Gastrocnemius medialis (tissue), 4 donors: ENCODE measurements at regions not wholly inside any gene's neighbourhood (a gene's known extent, or its start where the extent isn't known, plus 50 kb on each side); places are given as distances from the start of the nearest gene placed in this dataset.

Source experiments
- ATAC-seq, 2 donors: fragments of 150-250 bp; one replicate each; pipeline ENCODE4 v1.9.1; 2016
- DNase-seq, 2 donors: peaks; one replicate each; pipeline ENCODE4 v3.0.0-alpha.2; 2019
- H3K27ac ChIP-seq, 4 donors: fragments of 200-600 bp; sonication (generic); 1 replicate in 1 of 4; 2 replicates in 3 of 4; pipeline ENCODE4 v1.5.1; 2016 to 2018; ENCODE audit warnings: mild to moderate bottlenecking in 2 of 4, moderate library complexity in 1 of 4
- H3K27me3 ChIP-seq, 3 donors: fragments of 200-600 bp; sonication (generic) in 2 of 3; 1 replicate in 1 of 3; 2 replicates in 2 of 3; pipeline versions ENCODE4 v1.5.1 to v1.6.0; 2016 to 2019; ENCODE audit warnings: mild to moderate bottlenecking in 1 of 3, moderate library complexity in 1 of 3
- H3K36me3 ChIP-seq, 2 donors: fragments of 200-600 bp; sonication (generic) in 1 of 2; one replicate each; pipeline ENCODE4 v1.5.1; 2017 to 2018
- H3K4me1 ChIP-seq, 2 donors: fragments of 200-600 bp; sonication (generic) in 1 of 2; one replicate each; pipeline ENCODE4 v1.5.1; 2016 to 2017; ENCODE audit warnings: mild to moderate bottlenecking in 2 of 2
- H3K4me3 ChIP-seq, 4 donors: fragments of 200-600 bp; sonication (generic) in 3 of 4; 1 replicate in 1 of 4; 2 replicates in 3 of 4; pipeline ENCODE4 v1.5.1; 2016 to 2019; ENCODE audit warnings: mild to moderate bottlenecking in 2 of 4
- H3K9me3 ChIP-seq, 3 donors: fragments of 200-600 bp; sonication (generic) in 2 of 3; 1 replicate in 1 of 3; 2 replicates in 2 of 3; pipeline ENCODE4 v1.5.1; 2016 to 2019
- POLR2A ChIP-seq, 2 donors: fragments of 450-650 bp; IDR thresholded peaks; one replicate each; pipeline ENCODE4 v1.6.1; 2017; ENCODE audit warnings: antibody characterized with exemption in 2 of 2, mild to moderate bottlenecking in 2 of 2, moderate library complexity in 2 of 2
- in situ Hi-C, 4 donors: fragments of 200-750 bp; cut with MboI; loops; one replicate each; pipeline versions ENCODE4 v1.15.0 to v1.8.0; 2017; ENCODE audit warnings: low sequenced_read_pairs in 4 of 4
- intact Hi-C: fragments of 100-400 bp; cut with DNase I; formaldehyde crosslinking; loops from one replicate; pipeline ENCODE4 v1.15.1; 2023; ENCODE audit warnings: low total_unique reads
- TF ChIP-seq, protein P1 (sequence below), 5 experiments: fragments of 450-650 bp in 3 of 5; fragments of 200-600 bp in 2 of 5; sonication (generic) in 2 of 5; IDR thresholded peaks in 4 of 5; conservative IDR thresholded peaks in 1 of 5; 1 replicate in 4 of 5; 2 replicates in 1 of 5; pipeline ENCODE4 v1.5.1; 2016 to 2019; ENCODE audit warnings: antibody characterized with exemption in 5 of 5, mild to moderate bottlenecking in 3 of 5, moderate library complexity in 3 of 5

DNA sequence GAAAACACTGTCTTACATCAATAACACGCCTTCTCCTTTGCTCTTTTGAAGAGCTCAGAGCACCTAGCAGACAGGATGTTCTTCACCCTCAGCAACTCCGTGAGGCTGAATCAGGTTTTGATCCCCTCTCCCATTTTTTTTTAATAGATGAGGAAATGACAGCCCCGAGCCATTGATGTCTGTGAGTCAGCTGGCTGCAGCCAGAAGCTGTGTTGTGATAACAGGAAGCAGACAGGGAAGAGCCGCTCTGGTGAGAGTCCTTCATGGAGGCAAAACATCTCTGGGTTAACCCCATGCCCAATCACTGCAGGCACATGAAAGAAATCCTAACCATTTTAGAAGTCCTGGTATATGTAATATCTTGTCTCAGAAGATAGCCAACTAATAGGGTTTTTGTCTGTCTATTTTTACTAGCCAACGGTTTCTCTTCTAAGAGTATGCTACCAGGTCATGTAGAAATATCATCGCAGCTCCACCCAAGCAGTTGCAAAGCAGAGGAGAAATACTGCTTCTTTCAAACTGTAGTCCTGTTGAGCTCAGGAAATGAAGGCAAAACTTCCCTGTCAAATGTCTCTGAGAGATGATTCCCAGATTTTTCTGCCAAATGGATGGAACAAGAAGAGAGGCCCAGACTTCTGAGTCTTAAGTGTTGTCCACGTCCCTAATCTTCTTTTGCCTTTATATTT, 568.9 kb downstream of the CCDC171 start:
- Histone ChIP-seq H3K4me3 (no peak overlapping the region), H3K36me3 (no peaks in the 10 kb centered on the region), H3K9me3 (no peaks in the 10 kb centered on the region), H3K27me3 (no peaks in the 10 kb centered on the region), H3K27ac (no peak overlapping the region), H3K4me1 (no peaks in the 10 kb centered on the region)
- TF ChIP-seq, protein P1, sequence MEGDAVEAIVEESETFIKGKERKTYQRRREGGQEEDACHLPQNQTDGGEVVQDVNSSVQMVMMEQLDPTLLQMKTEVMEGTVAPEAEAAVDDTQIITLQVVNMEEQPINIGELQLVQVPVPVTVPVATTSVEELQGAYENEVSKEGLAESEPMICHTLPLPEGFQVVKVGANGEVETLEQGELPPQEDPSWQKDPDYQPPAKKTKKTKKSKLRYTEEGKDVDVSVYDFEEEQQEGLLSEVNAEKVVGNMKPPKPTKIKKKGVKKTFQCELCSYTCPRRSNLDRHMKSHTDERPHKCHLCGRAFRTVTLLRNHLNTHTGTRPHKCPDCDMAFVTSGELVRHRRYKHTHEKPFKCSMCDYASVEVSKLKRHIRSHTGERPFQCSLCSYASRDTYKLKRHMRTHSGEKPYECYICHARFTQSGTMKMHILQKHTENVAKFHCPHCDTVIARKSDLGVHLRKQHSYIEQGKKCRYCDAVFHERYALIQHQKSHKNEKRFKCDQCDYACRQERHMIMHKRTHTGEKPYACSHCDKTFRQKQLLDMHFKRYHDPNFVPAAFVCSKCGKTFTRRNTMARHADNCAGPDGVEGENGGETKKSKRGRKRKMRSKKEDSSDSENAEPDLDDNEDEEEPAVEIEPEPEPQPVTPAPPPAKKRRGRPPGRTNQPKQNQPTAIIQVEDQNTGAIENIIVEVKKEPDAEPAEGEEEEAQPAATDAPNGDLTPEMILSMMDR (IDR thresholded peaks at IDR 0.05 in 4 of 5, conservative IDR thresholded peaks at IDR 0.05 in 1 of 5), result no peak
- in situ Hi-C loops (no loop called here), intact Hi-C loops (no loop called here)
- no peak for ATAC-seq
- no peak for DNase-seq

DNA sequence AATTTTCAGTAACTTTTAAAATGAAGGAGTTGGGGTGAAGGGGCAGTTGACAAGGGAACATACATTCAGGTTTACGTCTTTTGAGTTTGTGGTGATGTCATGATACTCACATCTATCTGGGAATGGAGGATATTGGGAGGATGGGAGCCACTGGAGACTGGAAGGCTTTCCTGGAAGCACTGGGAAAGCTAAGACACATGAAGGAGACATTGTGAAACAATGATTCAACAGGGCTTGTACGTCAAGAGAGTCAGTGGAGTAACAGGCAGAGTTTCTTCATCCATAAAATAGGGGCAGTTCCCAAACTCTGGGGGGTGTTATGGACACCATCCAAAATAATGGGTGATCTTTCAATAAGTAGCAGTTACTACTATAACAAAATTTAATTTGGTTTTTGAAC, 572.8 kb downstream of the CCDC171 start:
- no peaks in the 10 kb centered on the region for H3K4me1 ChIP-seq
- H3K4me3 ChIP-seq, result no peak overlapping the region
- H3K9me3 ChIP-seq, result no peaks in the 10 kb centered on the region
- no peak for ATAC-seq
- no peak for DNase-seq
- intact Hi-C loops, result no loop called here
- TF ChIP-seq POLR2A (IDR thresholded peaks at IDR 0.05), result no peak
- TF ChIP-seq, protein P1 (IDR thresholded peaks at IDR 0.05 in 4 of 5, conservative IDR thresholded peaks at IDR 0.05 in 1 of 5), result no peak
- in situ Hi-C loops, result no loop called here
- H3K27ac ChIP-seq, result no peak overlapping the region
- H3K36me3 ChIP-seq, result no peaks in the 10 kb centered on the region
- H3K27me3 ChIP-seq, result no peaks in the 10 kb centered on the region

DNA sequence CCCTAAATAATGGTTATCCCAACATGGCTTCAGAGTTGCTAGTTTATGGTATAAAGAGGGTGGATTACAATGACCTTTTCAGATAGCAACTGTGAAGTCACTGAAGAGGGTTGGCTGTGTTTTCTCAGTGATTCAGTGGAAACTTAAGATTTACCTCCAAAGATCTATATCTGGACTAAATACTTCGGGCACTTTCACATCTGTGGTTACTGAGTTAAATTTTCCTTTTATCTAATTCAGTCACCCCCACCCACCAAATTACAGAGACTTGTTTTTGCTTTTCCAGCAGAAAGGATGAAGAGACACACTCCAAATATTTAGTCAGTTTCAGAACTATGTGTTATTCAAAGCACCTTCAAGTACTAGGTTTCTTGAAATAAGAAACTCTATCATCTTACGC, 573.2 kb downstream of the CCDC171 start:
- ATAC-seq, result no peak
- intact Hi-C loops, result no loop called here

DNA sequence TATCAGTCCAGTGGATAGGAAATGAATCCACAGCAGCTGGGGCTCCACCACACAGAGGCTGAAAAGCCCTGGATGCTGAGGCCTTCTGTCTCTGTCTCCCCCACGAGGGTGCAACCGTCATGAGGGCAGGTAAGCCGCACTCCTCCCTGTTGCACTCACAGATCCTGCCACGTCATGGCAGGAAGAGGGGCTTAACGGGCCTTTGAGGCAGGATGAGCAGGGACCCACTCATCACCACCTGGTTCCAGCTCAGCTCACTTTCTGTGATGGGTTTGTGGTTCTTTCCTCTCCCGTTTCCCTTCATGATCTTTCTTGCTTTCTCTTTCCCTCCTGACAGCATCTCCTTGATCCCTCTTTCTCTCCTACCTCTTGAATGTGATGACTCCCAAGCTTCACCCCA, 575.2 kb downstream of the CCDC171 start:
- Histone ChIP-seq H3K9me3 (no peaks in the 10 kb centered on the region), H3K4me3 (no peak overlapping the region), H3K27me3 (no peaks in the 10 kb centered on the region), H3K27ac (no peak overlapping the region), H3K36me3 (no peaks in the 10 kb centered on the region), H3K4me1 (no peaks in the 10 kb centered on the region)
- no peak for ATAC-seq
- intact Hi-C loops, result no loop called here
- DNase-seq, result no peak
- in situ Hi-C loops, result no loop called here
- no peak for TF ChIP-seq POLR2A (IDR thresholded peaks at IDR 0.05)
- TF ChIP-seq, protein P1 (IDR thresholded peaks at IDR 0.05 in 4 of 5, conservative IDR thresholded peaks at IDR 0.05 in 1 of 5), result no peak

More for the DNA sequence above, 573.2 kb downstream of the CCDC171 start:
- Histone ChIP-seq H3K4me3 (no peak overlapping the region), H3K9me3 (no peaks in the 10 kb centered on the region), H3K27me3 (no peaks in the 10 kb centered on the region), H3K36me3 (no peaks in the 10 kb centered on the region), H3K27ac (no peak overlapping the region), H3K4me1 (no peaks in the 10 kb centered on the region)
- in situ Hi-C loops, result no loop called here
- no peak for DNase-seq
- TF ChIP-seq POLR2A (IDR thresholded peaks at IDR 0.05), result no peak
- TF ChIP-seq, protein P1 (IDR thresholded peaks at IDR 0.05 in 4 of 5, conservative IDR thresholded peaks at IDR 0.05 in 1 of 5), result no peak

DNA sequence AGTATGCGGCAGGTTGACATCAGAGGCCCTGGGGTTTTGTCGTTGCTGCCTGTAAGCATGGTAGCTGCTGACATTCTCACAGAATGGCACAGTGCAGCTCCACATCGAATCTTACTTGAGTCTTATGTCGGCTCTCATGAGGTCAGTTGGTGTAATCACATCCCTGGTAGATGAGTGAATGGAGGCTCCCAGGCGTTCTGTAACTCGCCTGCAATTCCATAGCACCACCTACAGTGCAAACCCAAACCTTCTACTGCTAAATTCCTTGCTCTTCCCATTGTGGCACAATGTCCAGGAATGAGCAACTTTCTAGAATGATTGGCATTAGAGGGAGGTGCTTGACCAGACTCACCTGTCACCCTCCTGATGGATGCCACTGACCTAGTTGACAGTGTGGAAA, 578.4 kb downstream of the CCDC171 start:
- no peak for TF ChIP-seq POLR2A (IDR thresholded peaks at IDR 0.05)
- TF ChIP-seq, protein P1 (IDR thresholded peaks at IDR 0.05 in 4 of 5, conservative IDR thresholded peaks at IDR 0.05 in 1 of 5), result no peak
- no peaks in the 10 kb centered on the region for H3K9me3 ChIP-seq
- in situ Hi-C loops (no loop called here), intact Hi-C loops (loop anchor here (10.0 kb wide), 1 partner anchor 256 kb away; no protein-coding TSS in a partner anchor)
- no peak overlapping the region for H3K27ac ChIP-seq
- H3K4me3 ChIP-seq, result no peak overlapping the region
- ATAC-seq (no peak), DNase-seq (no peak)
- no peaks in the 10 kb centered on the region for H3K4me1 ChIP-seq
- no peaks in the 10 kb centered on the region for H3K36me3 ChIP-seq
- H3K27me3 ChIP-seq, result no peaks in the 10 kb centered on the region
